ENCODE measurements at regions not wholly inside any gene's neighbourhood (a gene's known extent, or its start where the extent isn't known, plus 50 kb on each side); places are given as distances from the start of the nearest gene placed in this dataset.

DNA sequence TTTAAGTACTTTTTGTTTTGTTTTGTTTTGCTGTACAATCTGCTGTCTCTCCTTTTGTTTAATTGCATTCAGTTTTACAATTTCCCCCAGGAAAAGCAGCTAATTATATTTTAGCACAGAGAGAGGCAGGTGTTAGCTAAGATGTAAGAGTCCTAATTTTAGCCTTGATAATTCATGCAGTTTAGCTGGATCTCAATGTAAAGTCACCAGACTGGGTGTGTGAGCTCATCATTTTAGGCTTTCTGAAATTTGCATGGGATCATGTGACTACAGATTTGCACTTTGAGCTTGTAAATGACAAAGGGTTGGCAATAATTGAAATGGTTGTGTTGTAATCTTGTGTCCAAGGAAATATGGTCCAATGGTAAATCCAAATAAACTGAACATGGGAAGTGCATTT lies 68.5 kb downstream of the ETAA1 start:
- no peak overlapping the region for H3K27ac ChIP-seq (ENCODE audit: insufficient read depth, low read depth, low read length)
- dilution Hi-C loops (cut with MboI; ENCODE audit: extremely low pct_ligation_motif_present, low sequenced_read_pairs) (no loop called here), intact Hi-C loops (cut with micrococcal nuclease) (no loop called here)
- no peaks in the 10 kb centered on the region for H3K9me1 ChIP-seq (replicated peaks; ENCODE audit: control insufficient read depth, extremely low read depth, insufficient read depth, low read length)
- no peaks in the 10 kb centered on the region for H3K4me1 ChIP-seq (ENCODE audit: control insufficient read depth, extremely low read depth, insufficient read depth, low read length)
- no peaks in the 10 kb centered on the region for H4K20me1 ChIP-seq (replicated peaks; ENCODE audit: control insufficient read depth, extremely low read depth, insufficient read depth, low read length)
- no peak for TF ChIP-seq EZH2 (IDR thresholded peaks at IDR 0.05; ENCODE audit: borderline replicate concordance, low read depth, low read length, severe bottlenecking)
- TF ChIP-seq, protein P1, sequence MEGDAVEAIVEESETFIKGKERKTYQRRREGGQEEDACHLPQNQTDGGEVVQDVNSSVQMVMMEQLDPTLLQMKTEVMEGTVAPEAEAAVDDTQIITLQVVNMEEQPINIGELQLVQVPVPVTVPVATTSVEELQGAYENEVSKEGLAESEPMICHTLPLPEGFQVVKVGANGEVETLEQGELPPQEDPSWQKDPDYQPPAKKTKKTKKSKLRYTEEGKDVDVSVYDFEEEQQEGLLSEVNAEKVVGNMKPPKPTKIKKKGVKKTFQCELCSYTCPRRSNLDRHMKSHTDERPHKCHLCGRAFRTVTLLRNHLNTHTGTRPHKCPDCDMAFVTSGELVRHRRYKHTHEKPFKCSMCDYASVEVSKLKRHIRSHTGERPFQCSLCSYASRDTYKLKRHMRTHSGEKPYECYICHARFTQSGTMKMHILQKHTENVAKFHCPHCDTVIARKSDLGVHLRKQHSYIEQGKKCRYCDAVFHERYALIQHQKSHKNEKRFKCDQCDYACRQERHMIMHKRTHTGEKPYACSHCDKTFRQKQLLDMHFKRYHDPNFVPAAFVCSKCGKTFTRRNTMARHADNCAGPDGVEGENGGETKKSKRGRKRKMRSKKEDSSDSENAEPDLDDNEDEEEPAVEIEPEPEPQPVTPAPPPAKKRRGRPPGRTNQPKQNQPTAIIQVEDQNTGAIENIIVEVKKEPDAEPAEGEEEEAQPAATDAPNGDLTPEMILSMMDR (IDR thresholded peaks at IDR 0.05; ENCODE audit: extremely low read depth in 1 of 2, insufficient read depth in 1 of 2, low read depth in 1 of 2, low read length in 2 of 2) = no peak
- TF ChIP-seq GATA2 (IDR thresholded peaks at IDR 0.05; ENCODE audit: insufficient read depth, insufficient read length, low read depth, low read length) = no peak
- no peak for TF ChIP-seq FOS (IDR thresholded peaks at IDR 0.05; ENCODE audit: borderline replicate concordance, insufficient read depth, low read length)
- no peak for TF ChIP-seq POLR2A (IDR thresholded peaks at IDR 0.05; ENCODE audit: low read depth, low read length)
- no peak for TF ChIP-seq MYC (IDR thresholded peaks at IDR 0.05; ENCODE audit: low read depth, low read length)
- TF ChIP-seq JUN (IDR thresholded peaks at IDR 0.05; ENCODE audit: borderline replicate concordance, insufficient read depth, insufficient read length, low read depth) = no peak
- no peak for TF ChIP-seq POLR2AphosphoS5 (IDR thresholded peaks at IDR 0.05; ENCODE audit: insufficient read depth, low read depth, low read length)
- DNase-seq (ENCODE audit: low read depth, low spot score) (no peak), FAIRE-seq (no peak)
- no peak overlapping the region for H3K4me2 ChIP-seq (ENCODE audit: insufficient read depth, low read length)
- no peak overlapping the region for H2AFZ ChIP-seq (ENCODE audit: low read depth, low read length)
- ChIA-PET CTCF (interaction anchor here (1.2 kb wide), 1 partner anchor 11 kb away, joined by 4 read pairs; no protein-coding TSS in a partner anchor), POLR2A (no interaction called here)
- no peak overlapping the region for H3K4me3 ChIP-seq (replicated peaks in 1 of 3; ENCODE audit: insufficient read depth in 1 of 3, low read depth in 1 of 3, low read length in 3 of 3)
- no peaks in the 10 kb centered on the region for H3K27me3 ChIP-seq (ENCODE audit: control insufficient read depth in 2 of 2, insufficient read depth in 2 of 2, low read length in 2 of 2)
- no peaks in the 10 kb centered on the region for H3K36me3 ChIP-seq (ENCODE audit: control insufficient read depth in 2 of 2, extremely low read depth in 1 of 2, insufficient read depth in 2 of 2, low read length in 2 of 2)
- no peaks in the 10 kb centered on the region for H3K9me3 ChIP-seq (replicated peaks; ENCODE audit: control insufficient read depth, insufficient read depth, low read length)
- H3K79me2 ChIP-seq (ENCODE audit: control insufficient read depth, insufficient read depth, low read length) = no peaks in the 10 kb centered on the region
- no peak overlapping the region for H3K9ac ChIP-seq (replicated peaks; ENCODE audit: extremely low read depth, insufficient read depth, low read length)
- no TSS peak for BruUV-seq (replicated peaks)
